GM18861 (cell line): ENCODE measurements at regions not wholly inside any gene's neighbourhood (a gene's known extent, or its start where the extent isn't known, plus 50 kb on each side); places are given as distances from the start of the nearest gene placed in this dataset.

Experiments used
- ATAC-seq: cut with Tn5 transposase; IDR thresholded peaks from one replicate; pipeline ENCODE4 v1.9.1; 2021; ENCODE audit not compliant: unreplicated experiment

DNA sequence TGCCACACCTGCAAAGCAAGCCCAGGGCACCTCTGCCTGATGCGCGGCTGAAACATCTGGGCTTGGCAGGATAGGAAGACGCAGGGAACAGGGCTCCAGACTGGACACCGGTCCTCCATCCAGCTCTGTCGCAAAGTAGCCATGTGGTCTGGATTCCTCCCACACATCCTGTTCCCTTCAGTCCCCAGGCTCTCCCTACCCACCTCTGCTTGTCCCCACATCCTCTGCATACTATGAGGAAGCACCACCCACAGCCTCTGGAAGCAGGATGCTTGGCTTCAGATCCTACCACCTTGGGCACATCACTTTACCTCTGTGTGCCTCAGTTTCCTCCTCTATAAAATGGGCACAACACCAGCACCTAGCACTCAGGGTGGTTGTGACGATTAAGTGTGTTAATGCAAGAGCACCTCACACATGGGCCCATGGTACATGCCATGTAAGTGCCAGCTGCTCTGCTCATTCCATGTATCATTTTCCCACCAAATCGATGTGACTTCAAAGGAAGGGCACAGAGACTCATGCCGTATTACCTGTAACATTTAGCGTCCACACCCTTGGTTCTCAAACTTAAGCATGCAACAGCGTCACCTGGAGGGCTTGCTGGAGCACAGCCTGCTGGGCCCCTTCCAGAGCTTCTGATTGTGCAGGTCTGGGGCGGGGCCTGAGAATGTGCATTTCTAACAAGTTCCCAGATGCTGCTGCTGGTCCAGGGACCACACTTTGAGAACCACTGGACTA, 138.6 kb upstream of the SDK2 start:
- no peak for ATAC-seq

DNA sequence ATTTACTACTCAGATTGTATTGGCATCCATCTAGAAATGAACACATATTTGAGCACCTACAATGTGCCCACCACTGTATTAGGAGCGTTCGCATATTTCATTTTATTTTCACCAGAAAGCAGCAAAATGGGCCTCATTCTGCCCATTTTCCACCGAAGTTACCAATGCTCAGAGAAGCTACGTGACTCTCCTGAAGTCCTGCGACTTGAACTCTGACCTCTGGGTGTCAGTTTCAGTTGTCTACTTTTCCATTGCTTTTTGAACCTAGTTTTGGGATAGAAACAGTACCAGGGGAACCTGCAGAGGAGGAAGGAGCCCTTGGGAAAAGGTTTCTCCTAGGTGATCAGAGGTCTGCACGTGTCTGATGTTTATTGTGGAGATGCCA, 139.1 kb upstream of the SDK2 start:
- no peak for ATAC-seq

DNA sequence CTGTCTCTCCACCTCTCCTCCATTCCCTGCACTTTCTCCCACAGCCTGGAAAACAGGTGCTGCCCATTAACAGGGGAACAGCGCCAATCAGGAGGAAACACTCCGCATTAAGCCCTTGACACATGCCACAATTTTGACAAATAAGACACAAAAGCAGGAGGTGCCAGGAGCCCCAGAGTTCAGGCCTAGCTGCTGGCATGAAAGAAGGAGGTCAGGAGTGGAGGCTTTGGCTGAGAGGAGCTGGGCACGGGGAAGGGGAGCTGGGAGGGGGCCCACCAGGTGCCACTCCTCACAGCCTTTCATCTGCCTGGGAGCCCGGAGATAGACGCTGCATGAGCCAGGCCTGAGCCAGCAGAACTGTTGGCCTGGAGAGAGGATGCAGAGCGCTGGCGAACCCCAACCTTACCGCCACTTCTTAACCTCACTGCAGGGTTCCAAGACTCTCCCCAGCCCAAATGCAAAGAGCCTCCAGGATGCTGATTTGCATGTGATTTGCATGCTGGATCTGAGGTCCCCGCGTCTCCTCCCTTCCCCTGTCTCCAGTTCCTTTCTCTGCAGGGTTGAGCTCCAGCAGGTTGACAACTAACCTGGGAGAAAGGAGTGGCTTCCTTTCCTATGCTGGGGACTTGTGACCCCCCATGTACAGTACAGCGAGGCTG, 139.8 kb upstream of the SDK2 start:
- no peak for ATAC-seq

DNA sequence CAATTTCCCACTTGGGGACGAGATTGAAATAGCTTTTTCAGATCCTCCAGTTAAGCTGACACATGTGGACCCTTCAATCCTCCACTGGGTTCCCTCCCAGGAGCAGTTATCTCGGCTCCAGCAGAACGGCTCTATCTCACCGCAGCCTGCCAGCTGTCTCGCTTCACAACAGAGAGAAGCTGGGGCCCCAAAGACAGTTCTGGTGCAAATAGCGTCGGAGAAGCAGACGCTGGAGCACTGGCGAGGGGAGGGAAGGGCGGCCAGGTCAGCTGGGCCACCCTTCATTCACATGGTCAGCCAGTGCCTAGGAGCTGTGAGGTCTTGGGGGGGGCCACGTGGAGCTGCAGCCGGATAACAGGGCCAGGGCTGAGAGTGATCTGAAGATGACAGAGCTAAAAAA, 141.3 kb upstream of the SDK2 start:
- ATAC-seq, result no peak

DNA sequence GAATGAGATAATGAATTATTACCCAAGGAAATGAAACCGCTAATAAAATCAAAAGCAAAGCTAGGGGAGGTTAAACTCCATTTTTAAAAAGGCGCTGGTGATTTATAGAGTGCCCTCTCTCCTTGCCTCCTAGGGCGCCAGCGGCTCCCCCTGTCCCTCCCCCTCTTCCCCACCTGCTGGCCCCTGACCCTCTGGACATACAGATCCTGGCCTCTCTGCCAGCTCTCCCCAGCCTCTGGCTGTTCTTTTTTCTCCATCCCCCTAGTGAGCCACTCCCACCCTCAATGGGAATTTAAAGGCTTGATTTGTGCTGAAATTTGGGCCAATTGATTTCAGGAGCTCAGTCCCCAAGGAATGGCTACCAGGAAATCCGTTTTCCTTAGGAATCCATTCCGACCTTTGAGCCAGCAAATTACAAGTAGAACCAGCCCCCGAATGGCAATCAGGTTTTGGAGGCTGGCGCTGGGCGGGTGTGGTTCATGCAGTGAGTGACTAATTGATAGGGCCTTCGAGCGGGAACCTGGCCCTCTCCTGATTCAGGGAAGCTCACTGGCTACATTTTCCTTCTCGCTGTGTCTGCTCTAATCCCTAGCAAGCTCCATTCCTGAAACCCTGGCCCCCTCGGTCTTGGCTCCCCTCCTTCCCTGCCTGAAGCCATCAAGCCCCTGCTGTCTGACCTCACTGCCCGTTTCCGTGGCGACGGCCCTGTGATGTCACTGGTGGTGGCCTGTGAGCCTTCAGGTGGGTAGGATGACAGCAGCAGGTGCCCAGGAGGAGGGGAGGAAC, 141.9 kb upstream of the SDK2 start:
- ATAC-seq, result no peak

DNA sequence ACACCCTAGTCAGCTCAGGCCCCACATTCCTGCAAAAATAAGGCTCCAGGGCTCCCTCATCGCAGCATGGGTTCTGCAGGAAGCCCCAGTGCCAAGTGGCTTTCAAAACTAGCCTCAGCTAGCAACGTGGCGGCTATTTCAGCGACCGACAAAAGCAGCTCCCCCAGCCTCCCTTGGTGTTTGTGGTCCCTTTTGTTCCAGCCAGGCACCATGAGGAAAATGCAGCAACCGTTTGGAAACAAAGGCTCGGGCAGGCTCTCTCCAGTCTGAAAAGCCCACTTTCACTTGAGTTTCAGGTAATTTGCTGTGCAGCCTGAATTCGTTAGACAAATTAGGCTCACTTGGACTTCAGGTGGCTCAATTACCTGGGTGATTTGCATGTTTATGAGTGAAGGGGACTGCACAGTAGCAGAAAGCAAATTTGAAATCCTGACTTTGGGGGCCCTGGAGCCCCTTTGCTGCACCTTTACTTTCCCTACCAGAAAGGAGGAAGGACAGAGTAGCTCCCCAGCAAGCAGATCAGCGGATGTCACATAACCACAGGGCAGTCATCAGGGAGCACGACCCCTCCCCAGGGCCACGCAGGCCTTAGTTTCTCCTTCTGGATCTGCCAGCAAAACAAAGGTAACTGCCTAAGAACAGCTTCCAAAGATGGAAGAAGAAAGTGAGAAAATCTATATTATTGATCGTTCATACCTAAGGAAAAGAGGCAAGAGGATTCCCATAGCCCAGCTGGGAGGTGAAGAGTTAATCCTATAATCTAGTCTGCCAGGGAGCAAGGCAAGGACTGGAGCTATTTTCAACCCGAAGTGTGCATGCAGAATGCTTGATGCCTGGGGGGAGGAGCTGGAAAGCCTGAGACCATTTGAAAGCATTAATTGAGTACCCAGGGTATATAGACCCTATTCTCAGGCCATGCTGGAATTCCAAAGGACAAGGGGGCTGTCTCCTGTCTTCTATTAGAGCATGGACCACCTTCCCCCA, 143.1 kb upstream of the SDK2 start:
- no peak for ATAC-seq

DNA sequence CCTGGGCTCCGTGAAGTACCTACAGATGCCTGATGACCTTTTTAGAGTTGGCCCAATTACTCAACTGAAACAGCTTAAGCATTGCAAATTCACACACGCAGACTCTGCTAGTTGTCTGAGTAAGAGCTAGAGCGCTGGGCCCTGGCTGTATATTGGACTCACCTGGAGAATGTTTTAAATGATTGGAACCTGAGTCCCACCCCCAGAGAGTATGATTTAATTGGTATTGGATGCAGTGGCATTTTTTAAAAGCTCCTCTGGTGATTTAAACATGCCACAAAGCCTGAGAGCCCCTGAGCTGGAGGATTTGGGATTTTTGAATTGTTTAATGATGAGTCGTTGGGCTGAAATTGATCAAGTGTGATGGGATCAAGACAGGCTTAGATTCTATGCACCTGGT, 143.9 kb upstream of the SDK2 start:
- ATAC-seq, result no peak

DNA sequence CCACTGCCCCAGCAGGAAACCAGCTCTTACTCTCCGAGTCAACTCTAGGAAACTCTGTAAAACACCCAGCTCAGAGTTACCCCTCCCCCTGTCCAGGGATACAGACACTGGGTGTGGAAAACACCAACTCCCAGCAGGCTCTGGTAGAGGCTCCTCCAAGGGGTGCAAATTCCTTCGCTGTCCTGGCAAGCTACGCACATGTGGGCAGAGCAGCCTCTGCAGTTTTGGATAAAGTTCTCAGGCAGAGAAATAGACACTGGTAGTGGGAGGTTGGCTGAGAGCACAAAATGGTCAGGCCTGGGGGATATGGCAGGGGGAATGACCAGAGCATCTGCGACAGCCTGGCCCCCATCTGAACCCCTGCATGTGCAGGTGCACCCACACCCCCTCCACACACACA, 146.9 kb upstream of the SDK2 start:
- no peak for ATAC-seq

DNA sequence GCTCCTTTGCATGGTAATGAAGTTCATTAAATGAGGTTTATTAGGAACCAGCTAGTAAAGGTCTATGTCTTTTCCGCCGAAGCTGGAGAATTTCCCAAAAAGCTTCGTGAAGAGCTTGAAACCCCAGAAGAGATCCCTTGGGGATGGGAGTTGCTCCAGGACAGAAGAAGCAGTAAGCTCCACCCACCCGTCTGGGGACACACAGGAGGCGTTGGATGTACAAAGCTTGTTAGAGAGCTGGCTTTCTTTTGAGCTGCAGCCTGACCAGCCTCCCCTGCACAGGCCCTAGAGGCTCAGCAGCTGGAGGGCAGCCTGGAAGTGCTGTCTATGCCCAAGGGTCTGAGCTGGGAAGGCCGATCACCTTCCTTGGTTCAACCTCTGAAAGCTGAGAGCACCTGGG, 147.4 kb upstream of the SDK2 start:
- no peak for ATAC-seq

DNA sequence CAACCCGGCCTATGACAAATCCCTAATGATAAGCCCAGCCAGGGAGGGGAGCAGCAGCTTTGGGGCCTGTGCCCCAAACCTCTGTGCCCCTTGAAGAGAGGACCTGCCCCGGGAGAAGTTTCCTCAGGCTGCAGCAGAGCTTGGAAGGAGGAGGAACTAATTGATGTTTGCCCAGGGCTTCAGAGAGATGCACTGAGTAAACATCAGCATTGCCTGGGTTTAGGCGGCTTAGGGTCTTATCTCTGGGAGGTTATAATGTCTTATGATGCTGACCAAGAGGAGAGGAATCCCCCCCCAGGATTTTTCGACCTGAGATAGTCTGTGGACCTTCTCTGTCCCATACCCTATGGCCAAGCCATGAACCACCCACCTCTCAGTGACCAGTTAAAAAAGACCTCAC, 148.7 kb upstream of the SDK2 start:
- ATAC-seq, result no peak

DNA sequence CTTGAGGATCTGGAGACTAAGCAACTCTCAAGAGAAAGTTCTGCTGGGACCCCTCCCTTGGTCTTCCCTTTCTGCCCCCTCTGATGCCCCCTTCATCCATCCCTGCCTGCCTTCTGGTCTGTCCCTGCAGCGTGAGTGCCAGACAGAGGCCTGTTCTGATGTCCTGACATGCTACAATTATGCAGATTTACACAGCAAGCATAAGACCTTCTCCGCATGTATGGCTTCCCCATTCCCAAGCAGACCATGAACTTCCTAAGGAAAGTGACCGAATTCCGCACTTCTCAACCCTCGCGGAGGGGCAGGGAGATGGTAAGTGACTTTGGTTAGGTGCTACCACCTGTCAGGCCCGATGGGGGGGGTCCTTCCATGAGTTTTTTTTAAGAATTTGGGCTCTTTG, 150.1 kb upstream of the SDK2 start:
- ATAC-seq, result no peak

DNA sequence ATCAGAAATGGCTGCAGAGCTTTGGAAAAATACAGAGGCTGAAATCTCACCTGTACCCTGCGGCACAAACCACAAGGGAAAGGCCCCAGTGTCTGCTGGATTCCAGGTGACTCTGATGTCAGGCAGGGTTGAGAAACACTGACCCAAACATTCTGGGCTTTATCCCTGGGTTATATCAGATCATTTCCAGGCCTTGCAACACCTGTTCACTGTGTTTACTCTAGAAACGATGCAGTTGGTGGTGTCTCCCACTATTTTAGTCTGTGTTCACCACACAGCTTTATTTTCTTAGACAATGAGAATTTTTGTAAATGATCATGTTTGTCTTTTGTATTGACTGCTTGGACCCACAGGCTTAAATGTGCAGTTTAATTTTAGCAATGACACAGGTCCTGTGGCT, 151.5 kb upstream of the SDK2 start:
- ATAC-seq, result no peak

DNA sequence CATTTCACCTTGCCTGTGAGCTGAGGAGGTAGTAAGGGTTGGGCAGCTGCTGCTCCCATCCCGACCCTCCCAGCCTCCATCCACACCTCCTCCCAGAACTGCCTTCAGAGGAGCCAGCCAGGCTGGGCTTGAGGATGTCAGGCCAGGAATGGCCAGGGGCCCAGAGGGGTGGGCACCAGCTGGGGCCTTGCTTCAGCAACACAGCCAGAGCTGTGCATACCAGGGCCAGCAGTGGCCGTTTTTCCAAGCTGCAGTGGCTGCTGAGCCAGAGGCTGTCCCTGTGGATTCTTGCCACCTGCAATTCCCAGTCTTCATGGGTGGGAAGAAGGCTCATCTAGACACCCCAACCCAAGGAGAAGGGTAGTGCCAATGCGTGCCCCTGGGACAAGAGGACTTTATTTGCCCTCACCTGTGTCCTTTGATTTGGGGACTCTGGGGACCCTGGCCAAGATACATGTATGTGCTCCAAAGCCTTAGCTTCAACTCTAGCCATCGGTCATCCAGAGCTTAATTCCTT, 153.4 kb upstream of the SDK2 start:
- no peak for ATAC-seq

DNA sequence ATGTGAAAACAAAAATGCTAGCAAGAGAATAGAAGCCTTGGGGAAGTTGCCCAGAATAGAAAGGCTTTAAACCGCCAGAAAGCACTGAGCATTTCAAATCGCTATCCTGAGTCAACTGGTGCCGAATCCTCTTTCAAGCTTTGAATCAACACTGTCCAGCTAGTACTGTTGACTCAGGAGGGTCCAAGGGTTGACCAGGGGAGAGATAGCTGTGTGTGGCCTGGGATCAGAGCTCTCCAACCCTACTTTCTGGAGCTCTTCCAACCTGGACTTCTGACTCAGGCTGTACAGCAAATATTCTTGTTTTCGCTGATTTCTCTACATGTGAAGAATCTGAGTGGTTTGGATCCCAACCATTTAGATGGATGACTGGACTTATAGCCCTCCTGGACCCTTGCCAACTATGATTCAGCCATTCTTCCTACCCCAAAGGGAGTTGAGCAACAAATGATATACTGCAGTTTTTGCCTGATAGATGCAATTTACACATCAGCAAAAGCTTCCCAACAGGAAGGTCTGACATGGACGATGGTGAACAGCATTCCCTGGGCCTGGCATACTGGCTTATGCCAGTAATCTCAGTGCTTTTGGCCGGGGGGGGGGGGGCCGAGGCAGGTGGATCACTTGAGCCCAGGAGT, 154.0 kb upstream of the SDK2 start:
- ATAC-seq, result no peak

DNA sequence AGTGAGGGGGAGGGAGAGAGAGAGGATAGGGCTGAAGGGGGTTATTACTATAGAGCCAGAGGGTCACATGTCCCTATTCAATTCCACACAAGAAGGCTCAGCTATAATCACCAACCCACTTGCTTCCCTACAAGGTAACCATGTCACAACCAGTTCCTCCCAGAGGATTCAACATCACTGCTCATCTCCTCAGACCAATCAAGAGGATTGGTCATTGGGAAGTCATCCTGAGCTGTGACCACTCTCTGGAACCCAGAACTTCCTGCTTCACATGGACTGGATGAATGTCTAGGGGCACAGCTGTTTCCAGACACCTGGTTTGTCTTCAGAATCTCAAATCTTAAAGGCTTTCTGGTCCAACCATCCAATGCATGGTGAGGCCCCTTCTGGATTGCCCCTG, 154.9 kb upstream of the SDK2 start:
- no peak for ATAC-seq

DNA sequence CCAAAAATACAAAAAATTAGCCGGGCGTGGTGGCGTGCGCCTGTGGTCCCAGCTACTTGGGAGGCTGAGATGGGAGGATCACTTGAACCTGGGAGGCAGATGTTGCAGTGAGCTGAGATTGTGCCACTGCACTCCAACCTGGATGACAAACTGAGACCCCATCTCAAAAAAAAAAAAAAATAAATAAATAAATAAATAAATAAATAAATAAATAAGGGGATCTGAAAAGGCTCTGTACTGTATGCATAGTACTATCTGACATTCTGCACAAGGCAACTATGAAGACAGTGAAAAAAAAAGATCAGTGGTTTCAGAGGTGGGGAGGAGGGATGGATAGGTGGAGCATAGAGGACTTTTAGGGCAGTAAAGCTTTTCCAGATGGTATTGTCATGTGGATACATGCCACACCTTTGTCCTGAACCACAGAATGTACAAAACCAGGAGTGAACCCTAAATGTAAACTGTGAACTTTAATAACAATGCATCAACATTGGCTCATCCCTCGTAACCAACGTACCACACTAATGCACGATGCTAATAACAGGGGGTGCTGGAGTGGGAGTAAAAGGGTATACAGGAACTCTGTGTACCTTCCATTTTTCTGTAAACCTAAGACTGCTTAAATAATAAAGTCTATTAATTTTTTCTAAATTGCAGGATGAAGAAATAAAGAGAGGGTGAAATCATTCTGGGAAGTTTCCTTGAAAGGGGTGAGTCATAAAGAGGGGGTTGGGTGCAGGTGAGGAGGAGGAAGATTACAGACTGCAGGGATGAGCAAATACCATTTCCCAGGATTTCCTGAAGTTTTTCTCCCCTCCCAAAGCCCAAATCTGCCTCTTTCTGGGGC, 155.8 kb upstream of the SDK2 start:
- ATAC-seq, result no peak

DNA sequence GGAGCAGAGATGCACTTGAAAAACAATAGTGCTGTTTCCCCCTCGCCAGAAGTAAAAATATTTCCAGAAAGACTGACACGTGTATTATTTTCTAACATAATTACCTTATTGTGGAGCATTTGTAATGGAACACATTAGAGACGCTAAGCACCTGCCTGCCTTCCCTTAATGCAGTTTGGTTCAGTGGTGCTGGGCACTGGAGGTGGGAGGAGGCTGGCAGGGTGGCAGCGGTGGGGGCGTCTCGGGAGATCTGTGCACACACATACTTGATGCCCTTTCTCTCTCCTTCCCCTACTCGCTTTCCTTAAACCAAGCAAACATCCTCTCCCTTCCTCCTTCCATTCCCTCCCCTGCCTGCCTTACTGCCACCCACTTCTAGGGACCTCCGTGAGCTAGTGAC, 156.6 kb upstream of the SDK2 start:
- no peak for ATAC-seq

DNA sequence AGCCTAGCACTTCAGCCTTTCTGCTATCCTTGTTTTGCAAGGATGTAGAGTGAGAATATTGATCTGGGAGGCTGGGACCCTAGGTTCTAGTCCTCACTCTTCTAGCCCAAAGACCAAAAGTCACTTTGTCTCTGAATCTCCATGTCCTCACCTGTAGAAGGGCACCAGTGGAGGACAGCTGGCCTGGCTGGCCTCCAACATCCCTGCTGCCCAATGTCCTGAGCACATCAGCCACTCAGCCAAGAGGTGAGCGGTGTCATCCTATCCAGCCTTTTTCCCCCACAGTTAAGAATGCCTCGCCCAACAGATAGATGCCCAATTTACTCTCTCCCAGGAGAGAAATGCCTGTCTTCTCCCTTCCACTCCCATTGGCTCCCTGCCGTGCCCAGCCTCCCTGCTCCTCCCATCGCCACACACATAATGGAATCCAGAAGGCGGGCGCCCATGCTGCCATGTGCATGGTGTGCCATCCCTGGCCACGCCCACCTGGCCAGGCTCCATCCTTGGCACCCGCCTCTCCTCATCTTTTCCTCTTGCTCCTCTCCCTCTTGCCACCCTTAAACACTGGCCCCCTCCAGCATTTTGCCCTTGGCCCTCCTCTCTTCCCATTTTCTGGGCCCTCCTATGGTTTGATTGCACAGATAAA, 157.3 kb upstream of the SDK2 start:
- no peak for ATAC-seq

DNA sequence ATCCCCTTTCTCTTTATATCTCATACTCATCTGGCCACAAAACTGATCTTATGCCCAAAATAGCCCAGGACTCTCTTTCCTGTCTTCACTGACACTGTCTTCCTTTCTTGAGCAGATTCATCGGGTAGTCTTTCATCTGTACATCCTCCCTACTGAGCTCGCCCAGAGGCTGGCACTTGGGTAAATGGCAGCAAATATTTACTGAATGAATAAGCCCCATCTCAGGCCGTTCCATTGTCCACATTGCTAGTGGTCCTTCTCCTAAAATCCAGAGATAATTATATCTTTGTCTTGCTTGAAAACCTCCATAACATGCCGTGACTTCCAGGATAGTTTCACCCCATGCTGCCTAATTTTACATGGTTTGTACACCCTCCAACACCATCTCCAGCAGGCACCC, 158.1 kb upstream of the SDK2 start:
- no peak for ATAC-seq
